HG02759 (cell line): ENCODE measurements at regions not wholly inside any gene's neighbourhood (a gene's known extent, or its start where the extent isn't known, plus 50 kb on each side); places are given as distances from the start of the nearest gene placed in this dataset.
"Not testable (repeated sequence)": the region's sequence is repeated elsewhere in the genome, so short reads cannot be mapped to it uniquely, and the experiment has no call there.

ENCODE experiments used
- ATAC-seq: cut with Tn5 transposase; IDR thresholded peaks from one replicate; pipeline ENCODE4 v1.9.1; 2021; ENCODE audit warnings: mild to moderate bottlenecking, moderate library complexity; ENCODE audit not compliant: unreplicated experiment

DNA sequence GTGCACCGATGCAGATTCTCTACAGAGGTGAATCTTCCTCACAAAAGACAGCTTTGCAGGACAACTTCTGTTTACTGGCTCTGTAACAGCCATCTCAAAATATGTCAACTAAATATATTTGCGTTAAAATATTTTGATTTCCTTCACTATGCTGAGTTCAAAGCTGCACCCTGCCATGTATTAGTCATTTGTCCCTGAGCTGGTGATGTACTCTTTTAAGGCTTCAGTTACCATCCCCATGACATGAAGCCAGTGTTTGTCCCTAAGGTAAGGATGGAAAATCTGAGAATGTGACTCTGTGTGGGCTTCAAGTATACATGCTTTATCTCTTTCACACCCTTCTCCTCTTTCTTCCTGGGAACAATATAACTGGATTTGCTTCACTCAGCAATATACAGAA is 70.2 kb upstream of the BTG3 start:
- ATAC-seq = no peak

DNA sequence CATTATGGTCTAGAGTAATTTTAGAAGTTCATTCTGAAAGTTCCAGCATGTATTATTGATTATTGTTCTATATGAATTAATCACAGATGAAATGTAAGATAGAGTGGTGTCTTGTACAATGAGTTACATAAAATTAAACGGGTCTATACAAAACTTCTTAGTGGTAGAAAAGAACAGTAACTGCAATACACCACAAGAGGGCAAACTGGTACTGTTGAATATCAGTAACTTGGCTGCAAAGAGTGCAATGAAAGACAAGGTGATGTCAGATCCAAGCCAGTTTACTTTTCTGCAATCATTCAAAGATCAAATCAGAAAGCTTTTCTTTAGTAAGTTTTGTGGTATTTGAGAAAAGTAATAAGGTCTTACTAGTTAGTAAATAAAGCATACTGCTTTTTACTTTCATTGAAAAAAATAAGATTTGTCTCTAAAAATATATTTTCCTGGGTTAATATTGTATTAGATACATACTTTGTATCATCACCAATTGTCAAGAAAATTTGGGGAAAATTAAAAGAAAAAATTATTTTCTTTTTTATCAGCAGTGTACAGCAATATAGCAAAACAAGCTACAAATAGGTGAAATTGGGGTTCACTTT is 66.4 kb upstream of the BTG3 start:
- ATAC-seq = peak; percentile 88

DNA sequence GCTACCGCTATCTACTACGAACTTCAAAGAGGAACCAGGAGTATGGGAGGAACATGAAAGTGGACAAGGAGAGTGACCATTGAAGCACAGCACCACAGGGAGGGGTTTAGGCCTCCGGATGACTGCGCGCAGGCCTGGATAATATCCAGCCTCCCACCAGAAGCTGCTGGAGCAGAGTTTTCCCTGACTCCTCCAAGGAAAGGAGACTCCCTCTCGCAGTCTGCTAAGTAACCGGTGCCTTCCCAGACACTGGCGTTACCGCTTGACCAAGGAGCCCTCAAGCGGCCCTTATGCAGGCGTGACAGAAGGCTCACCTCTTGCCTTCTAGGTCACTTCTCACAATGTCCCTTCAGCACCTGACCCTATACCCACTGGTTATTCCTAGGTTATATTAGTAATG is 64.2 kb upstream of the BTG3 start:
- not testable (repeated sequence) for ATAC-seq

DNA sequence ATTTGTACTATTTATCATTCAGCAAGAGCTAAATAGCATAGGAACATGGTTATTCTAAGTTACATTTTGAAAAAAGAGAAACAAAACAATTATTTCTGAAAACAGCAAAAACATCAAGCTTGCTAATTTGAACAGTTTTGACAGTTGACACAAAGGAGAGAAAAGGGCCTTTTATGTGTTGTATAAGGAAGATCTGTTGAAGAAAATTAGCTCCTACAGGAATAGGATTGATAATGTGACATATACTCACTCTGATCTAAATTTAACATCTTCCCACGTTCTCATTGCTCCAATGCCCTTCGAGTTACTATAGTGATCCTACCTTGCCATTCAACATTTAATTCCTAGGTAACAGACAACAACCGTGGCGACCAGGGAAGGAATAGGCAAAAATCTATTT is 61.4 kb upstream of the BTG3 start:
- ATAC-seq = no peak

DNA sequence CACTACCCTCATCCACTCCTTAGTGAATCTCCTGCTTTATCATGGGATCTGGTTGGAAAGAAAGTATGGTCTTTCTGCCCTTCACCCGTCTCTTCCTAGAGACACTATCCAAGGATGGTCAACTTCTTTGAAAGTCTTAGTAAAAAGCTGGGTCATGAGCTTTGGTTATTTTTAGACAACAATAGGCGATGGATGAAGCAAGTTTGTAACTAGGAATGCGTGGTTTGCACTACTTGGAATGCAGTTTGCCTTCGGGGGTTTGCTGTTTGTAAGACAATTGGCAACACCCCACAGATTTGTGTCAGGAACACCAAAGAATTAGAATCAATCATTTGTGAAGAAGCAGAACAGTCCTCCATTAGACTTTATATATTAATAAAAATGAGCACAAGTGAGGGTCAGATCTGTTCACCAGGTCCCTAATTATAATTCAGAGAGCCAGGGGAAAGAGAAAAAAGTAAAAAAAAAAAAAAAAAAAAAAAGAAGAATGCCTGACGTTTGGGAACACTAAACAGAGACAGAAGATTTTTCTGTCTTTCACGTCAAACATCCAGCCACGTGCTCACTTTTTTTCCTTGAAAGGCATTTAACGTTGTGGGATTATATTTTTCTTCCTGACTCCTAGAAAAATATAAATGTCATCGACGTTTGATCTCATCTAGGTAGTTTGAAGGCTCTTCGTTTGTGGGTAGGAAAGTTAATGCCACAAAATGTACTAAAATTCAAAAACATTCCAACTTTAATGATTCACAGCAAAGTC is 60.7 kb upstream of the BTG3 start:
- no peak for ATAC-seq

- ATAC-seq = no peak
Measured at GRCh38 chr21:17671733-17672132, 59.0 kb upstream of the BTG3 start.

- ATAC-seq = no peak
Measured at GRCh38 chr21:17668479-17669140, 55.9 kb upstream of the BTG3 start.

DNA sequence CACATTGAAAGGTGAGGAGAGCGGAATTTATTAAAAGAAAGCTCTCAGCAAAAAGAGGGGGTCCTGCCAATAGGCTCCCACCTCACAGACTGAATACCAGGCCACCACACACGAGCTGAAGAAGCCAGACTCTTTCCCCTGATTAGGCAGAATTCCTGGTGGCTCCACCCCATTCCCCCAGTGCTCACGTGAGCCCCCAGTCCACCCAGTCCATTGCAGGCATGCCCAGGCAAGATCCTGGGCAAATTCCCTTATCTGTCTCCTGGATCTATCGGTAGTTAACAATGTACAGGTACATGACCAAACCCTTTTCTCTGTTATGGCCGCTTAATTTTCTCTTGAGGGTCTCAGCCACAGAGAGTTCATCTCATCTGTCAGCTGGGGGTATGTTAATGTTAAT is 54.6 kb upstream of the BTG3 start:
- no peak for ATAC-seq
